DMS114 treated with DMSO at 0.1 percent for 48 hours (cell line): ENCODE measurements at regions not wholly inside any gene's neighbourhood (a gene's known extent, or its start where the extent isn't known, plus 50 kb on each side); places are given as distances from the start of the nearest gene placed in this dataset.

Experiments used
- DNase-seq: peaks from one replicate; lab custom pipeline; 2025; ENCODE audit not compliant: unreplicated experiment; lab: John Stamatoyannopoulos, UW

DNA sequence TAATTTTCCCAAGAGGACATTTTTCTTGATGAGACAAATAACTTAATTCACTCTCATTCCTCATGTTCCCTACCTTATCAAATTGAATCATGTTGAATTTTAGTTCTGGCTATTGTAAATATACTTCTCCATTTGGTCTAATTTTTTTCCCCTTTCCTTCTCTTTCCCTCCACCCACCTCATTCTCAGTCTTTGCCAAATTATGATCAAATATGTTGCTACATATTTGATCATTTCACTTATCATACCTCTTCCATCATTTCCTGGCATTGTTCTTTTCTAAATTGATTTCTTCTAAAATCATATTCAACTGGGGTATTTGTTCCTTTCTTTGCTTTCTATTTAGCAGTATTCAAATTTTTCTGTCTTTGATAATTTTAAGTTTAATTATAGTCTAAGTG lies 52.3 kb downstream of the HDGFL1 start:
- DNase-seq, result no peak

GRCh38 chr6:22622351-22622750 lies 53.0 kb downstream of the HDGFL1 start:
- no peak for DNase-seq

GRCh38 chr6:22622813-22623212 lies 53.4 kb downstream of the HDGFL1 start:
- DNase-seq, result no peak

GRCh38 chr6:22627644-22628043 lies 58.3 kb downstream of the HDGFL1 start:
- DNase-seq, result no peak

- DNase-seq, result no peak
Observed at GRCh38 chr6:22631091-22631490, 61.7 kb downstream of the HDGFL1 start.

- no peak for DNase-seq
Observed at GRCh38 chr6:22632581-22633145, 63.3 kb downstream of the HDGFL1 start.

GRCh38 chr6:22636452-22636851 lies 67.1 kb downstream of the HDGFL1 start:
- DNase-seq, result no peak

DNA sequence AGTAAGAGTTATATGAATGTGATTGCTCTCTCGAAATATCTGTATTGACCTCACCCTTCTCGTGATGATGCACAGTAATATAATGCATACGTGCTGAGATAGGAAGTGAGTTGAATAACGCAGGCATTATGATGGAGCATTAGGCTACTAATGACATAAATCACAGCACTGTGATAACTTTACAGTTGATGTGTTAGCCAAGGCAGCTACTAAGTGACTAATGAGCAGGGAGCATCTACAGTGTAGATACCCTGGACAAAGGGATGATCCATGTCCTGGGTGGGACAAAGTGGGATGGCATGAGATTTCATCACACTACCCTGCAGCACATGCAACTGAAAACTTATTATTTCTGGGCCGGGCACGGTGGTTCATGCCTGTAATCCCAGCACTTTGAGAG lies 68.4 kb downstream of the HDGFL1 start:
- no peak for DNase-seq

DNA sequence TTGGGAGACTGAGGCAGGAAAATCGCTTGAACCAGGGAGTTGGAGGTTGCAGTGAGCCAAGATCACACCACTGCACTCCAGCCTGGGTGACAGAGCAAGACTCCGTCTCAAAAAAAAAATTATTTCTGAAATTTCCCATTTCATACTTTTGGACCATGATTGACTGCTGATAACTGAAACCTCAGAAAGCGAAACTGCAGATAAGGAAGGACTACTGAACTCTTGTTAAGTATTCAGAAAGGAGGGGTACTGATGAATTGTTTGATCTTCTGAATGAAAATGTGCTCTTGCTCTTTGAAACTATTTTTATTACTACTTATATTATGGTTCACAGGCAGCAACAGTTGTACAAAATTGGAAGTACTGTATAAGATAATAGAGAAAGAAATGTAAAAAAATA lies 69.0 kb downstream of the HDGFL1 start:
- no peak for DNase-seq

- no peak for DNase-seq
Observed at GRCh38 chr6:22642254-22642653, 72.9 kb downstream of the HDGFL1 start.

- DNase-seq, result no peak
Observed at GRCh38 chr6:22643780-22644179, 74.4 kb downstream of the HDGFL1 start.

GRCh38 chr6:22647719-22648118 lies 78.4 kb downstream of the HDGFL1 start:
- DNase-seq, result no peak

DNA sequence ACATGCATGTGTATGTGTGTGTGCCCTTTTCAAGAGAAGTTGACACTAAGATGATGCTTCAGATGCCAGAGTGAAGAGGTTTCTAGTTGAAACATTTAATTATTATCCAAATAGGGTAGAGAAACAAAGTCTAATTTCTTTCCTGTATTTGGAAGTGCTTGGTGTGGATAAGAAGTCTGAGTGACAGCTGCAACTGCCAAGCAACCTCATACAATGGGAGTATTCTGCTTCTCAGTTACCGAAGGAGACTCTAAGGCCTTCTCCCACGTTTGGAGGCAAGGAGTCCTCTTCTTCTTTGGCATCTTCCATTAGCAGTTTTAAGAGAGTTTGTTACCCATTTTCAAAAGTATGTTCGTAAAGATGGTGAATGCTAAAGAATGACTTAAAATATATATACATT lies 82.4 kb downstream of the HDGFL1 start:
- no peak for DNase-seq

DNA sequence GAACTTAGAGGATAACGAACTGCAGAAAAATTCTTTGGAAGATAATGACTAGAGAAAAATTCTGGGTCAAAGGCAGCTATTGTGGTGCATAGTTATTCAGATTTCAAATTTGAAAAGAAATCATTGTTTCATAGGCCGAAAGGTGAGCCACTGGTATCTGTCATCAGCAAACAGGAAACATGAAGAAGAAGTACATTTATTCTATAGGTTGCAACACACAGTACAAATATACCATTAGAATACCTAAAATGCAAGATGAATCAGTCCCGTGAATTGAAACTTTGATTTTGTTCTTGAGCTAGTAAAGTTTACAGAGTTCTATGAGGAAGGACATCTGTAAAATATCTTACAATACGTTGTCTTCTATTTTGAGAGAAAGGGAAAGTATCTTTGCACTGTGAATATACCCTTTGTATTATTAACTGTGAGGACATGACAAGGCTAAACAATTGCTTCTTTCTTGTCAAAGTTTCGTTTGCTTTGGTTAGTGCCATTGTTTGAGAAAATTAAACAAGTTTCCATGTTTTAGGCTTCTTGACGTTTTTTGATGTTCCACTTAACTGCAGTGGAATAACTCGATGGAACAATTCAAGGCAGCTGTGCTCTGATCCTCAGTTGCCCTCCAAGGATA lies 84.7 kb downstream of the HDGFL1 start:
- DNase-seq, result no peak

DNA sequence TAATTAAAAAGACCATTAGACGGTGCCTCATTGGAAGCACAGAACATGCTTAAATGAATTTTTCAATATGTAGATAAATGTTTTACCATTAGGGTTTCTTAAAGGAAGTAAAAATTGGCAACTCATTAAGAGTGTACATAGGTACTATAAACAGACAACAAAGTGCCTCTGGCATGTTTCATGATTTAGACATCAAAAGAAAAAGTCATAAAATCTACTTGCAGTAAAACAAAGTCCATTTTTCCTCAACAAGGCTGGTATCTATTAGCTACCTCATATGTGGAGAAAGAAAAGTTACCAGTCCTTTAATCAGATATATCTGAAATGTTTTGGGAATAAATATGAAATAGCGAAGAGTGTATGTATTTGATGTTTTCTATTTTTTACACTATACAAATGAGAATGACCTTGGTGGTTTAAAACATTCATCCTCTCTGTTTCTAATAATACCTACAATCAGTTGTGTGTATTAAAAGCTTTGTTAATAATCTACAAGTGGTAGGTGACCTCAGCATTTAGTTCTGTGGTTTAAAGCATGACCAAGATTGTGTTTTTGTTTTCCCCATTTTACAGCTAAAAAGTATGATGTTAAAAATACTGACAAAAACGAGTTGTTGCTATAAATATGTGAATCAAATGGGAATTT lies 87.5 kb downstream of the HDGFL1 start:
- no peak for DNase-seq

DNA sequence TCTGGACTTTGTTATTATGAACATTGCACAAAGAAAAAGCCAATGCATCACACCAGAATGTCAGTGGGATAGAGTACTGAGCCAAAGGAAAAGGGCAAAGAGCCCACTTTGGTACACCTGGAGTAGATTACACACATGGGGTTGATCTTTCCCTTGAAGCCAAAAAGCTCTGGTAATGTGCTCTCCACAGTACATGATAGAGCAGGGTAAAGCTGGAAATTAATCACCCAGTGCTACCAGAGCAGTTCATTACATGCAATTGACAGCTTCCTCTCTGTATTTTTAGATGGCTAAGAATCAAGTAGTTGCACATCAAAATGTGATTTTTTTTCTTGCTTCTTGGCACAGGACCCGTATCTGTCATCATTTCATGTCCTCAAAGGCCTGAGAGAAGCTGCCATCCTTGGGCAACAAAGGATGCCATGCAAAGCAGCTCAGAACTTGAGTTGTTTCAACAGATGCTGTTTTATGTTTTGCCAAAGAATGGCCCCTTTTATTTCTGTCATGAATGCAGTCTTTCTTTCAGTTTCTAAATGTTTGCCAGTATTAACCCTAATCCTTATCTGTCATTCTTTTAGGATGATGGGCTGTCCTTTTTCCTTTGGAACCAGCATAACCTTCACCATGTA lies 88.1 kb downstream of the HDGFL1 start:
- no peak for DNase-seq

GRCh38 chr6:22658183-22658582 lies 88.8 kb downstream of the HDGFL1 start:
- DNase-seq, result no peak

DNA sequence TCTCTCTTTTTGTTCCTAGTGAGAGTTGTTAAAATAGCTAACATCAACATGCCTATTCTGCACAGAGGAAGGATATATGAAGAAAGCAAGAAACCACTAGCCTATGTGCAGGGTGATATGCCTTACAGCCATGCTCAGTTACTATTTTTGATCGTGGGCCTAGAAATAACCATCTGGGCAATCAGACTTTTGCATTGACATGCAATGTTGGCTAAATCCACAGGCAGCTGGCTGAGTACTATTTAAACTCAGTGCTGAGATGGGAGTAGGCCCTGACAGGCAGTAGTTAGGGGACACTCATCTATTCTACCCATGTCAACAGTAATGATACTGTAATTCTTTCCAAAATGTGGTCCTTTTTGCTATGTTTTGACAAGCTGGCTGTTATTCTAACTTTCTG lies 89.6 kb downstream of the HDGFL1 start:
- no peak for DNase-seq

GRCh38 chr6:22664968-22665367 lies 95.6 kb downstream of the HDGFL1 start:
- DNase-seq, result no peak

DNA sequence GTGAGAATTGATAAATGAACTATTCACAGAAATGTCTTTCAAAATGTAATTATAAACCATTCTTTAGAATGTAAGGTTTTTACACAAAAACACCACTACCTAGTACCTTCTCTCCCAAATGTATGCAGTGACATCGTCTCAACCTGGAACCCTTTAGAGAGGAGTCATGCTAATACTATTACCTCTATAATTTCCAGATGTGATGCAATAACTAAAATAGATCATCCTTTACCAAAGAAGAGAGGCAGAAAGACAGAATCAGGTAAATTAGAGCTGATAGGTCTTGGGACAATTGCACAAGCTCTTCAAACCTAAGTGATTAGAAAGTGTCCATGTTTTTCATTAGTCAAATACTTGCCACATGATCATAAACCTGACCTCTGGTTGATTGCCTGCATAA lies 96.7 kb downstream of the HDGFL1 start:
- no peak for DNase-seq

GRCh38 chr6:22666586-22666985 lies 97.2 kb downstream of the HDGFL1 start:
- no peak for DNase-seq

GRCh38 chr6:22667855-22668254 lies 98.5 kb downstream of the HDGFL1 start:
- DNase-seq, result no peak
